ENCODE measurements at regions not wholly inside any gene's neighbourhood (a gene's known extent, or its start where the extent isn't known, plus 50 kb on each side); places are given as distances from the start of the nearest gene placed in this dataset.

DNA sequence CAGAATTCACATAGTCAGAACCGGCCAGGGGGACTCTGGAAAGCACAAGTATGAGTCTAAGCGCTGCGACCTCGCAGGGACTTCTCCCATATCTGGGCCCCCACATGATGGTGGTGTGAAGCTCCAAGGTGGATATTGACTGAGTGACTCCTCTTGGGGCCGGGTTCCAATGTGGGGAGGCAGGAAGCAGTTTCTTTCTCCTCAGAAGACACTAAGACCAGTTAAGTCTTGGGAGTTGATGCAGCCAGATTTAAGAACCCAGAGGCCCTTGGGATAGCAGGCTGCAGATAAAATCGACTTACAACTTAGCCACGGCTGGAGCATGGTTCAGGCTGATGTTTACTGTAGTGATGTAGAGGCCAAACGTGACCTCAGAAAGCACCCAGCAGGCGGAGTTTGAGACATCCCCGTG is 55.4 kb upstream of the KLF13 start:
- no peak for TF ChIP-seq HDAC2 (IDR thresholded peaks at IDR 0.05)
- TF ChIP-seq, protein P1, sequence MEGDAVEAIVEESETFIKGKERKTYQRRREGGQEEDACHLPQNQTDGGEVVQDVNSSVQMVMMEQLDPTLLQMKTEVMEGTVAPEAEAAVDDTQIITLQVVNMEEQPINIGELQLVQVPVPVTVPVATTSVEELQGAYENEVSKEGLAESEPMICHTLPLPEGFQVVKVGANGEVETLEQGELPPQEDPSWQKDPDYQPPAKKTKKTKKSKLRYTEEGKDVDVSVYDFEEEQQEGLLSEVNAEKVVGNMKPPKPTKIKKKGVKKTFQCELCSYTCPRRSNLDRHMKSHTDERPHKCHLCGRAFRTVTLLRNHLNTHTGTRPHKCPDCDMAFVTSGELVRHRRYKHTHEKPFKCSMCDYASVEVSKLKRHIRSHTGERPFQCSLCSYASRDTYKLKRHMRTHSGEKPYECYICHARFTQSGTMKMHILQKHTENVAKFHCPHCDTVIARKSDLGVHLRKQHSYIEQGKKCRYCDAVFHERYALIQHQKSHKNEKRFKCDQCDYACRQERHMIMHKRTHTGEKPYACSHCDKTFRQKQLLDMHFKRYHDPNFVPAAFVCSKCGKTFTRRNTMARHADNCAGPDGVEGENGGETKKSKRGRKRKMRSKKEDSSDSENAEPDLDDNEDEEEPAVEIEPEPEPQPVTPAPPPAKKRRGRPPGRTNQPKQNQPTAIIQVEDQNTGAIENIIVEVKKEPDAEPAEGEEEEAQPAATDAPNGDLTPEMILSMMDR (IDR thresholded peaks at IDR 0.05), result no peak
- TF ChIP-seq POLR2A (IDR thresholded peaks at IDR 0.05; ENCODE audit: low read length), result no peak
- no peak for TF ChIP-seq KDM5A (IDR thresholded peaks at IDR 0.05)
- TF ChIP-seq EHF (CRISPR knock-in tag; IDR thresholded peaks at IDR 0.05), result no peak
- no peak for TF ChIP-seq ZFP36 (IDR thresholded peaks at IDR 0.05; ENCODE audit: borderline replicate concordance, partially characterized antibody)
- TF ChIP-seq KDM1A (IDR thresholded peaks at IDR 0.05; ENCODE audit: low read depth), result no peak

All from A549 (cell line).